GM21381 (cell line): ENCODE measurements at regions not wholly inside any gene's neighbourhood (a gene's known extent, or its start where the extent isn't known, plus 50 kb on each side); places are given as distances from the start of the nearest gene placed in this dataset.
"Not testable (repeated sequence)": the region's sequence is repeated elsewhere in the genome, so short reads cannot be mapped to it uniquely, and the experiment has no call there.

Experiments used
- ATAC-seq: cut with Tn5 transposase; IDR thresholded peaks from one replicate; pipeline ENCODE4 v1.9.1; 2021; ENCODE audit warnings: mild to moderate bottlenecking, moderate library complexity; ENCODE audit not compliant: unreplicated experiment

- no peak for ATAC-seq
These were observed 480.3 kb downstream of the BRD1 start for GRCh38 chr22:49347376-49347775.

GRCh38 chr22:49345896-49346295, 481.8 kb downstream of the BRD1 start:
- no peak for ATAC-seq

GRCh38 chr22:49344656-49345055, 483.0 kb downstream of the BRD1 start:
- ATAC-seq: no peak

- no peak for ATAC-seq
These were observed 483.5 kb downstream of the BRD1 start for GRCh38 chr22:49344161-49344560.

GRCh38 chr22:49340406-49340805, 487.3 kb downstream of the BRD1 start:
- no peak for ATAC-seq

GRCh38 chr22:49336483-49336882, 491.2 kb downstream of the BRD1 start:
- not testable (repeated sequence) for ATAC-seq

GRCh38 chr22:49334976-49335375, 492.7 kb downstream of the BRD1 start:
- ATAC-seq: no peak

GRCh38 chr22:49334449-49334789, 493.3 kb downstream of the BRD1 start:
- ATAC-seq: no peak

GRCh38 chr22:49333206-49333605, 494.5 kb downstream of the BRD1 start:
- no peak for ATAC-seq

GRCh38 chr22:49332691-49333090, 495.0 kb downstream of the BRD1 start:
- ATAC-seq: no peak

GRCh38 chr22:49331878-49332277, 495.8 kb downstream of the BRD1 start:
- ATAC-seq: no peak

- ATAC-seq: no peak
These were observed 496.4 kb downstream of the BRD1 start for GRCh38 chr22:49331223-49331815.

- ATAC-seq: no peak
These were observed 497.1 kb downstream of the BRD1 start for GRCh38 chr22:49330421-49331222.

- no peak for ATAC-seq
These were observed 498.0 kb downstream of the BRD1 start for GRCh38 chr22:49329636-49330035.

- ATAC-seq: no peak
These were observed 498.9 kb downstream of the BRD1 start for GRCh38 chr22:49328630-49329405.

- ATAC-seq: no peak
These were observed 499.6 kb downstream of the BRD1 start for GRCh38 chr22:49328118-49328475.

GRCh38 chr22:49327411-49328117, 500.1 kb downstream of the BRD1 start:
- ATAC-seq: no peak

GRCh38 chr22:49326558-49326957, 501.1 kb downstream of the BRD1 start:
- no peak for ATAC-seq

- ATAC-seq: no peak
These were observed 501.9 kb downstream of the BRD1 start for GRCh38 chr22:49325531-49326395.
